Stimulated activated CD8-positive, alpha-beta memory T cell treated with anti-CD3 and anti-CD28 coated beads, Interleukin-4, amount 100 ng/mL, for 24 hours (primary cell): ENCODE measurements at regions not wholly inside any gene's neighbourhood (a gene's known extent, or its start where the extent isn't known, plus 50 kb on each side); places are given as distances from the start of the nearest gene placed in this dataset.

Experiments
- DNase-seq: peaks from one replicate; pipeline ENCODE4 v3.0.0-alpha.2; 2020; ENCODE audit warnings: low read depth

- no peak for DNase-seq
Measured at GRCh38 chr4:54988655-54989054, 136.7 kb downstream of the KDR start.

DNA sequence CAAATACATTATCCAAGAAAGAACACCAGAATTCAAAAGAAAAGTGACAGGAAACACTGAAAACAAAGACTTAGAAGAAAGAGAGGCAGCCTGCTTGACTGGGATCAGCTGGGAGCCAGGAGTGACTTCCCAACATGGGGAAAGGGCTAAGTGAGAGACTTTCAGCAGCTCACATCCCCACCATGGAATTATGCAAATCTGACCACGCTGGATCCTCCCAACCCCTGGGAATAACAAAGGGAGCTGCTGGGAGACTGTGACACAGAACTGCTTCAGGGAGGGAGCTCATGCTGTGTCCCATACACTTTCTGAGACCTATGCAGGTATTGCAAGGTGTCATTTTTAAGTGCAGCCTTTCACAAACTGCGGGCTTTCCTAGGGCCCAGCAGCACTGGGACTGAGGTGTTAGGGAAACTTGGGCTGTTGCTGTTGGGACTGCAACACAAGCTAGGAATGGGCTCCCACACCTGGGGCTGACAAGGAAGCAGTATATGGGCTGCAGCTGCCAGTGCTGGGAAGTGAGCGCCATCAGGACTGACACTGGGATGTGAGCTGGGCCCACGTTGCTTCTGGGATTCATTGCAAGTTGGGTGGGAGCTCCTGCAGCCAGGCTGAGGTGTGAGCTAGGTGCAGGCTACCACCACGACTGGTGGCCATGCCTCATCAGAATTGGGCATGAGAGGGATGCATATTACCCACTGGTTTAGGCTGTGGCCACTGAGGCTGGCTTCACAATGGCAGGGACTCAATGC, 139.1 kb downstream of the KDR start:
- DNase-seq, result no peak

- DNase-seq, result no peak
Measured at GRCh38 chr4:54976682-54977081, 148.7 kb downstream of the KDR start.

- no peak for DNase-seq
Measured at GRCh38 chr4:54976031-54976430, 149.4 kb downstream of the KDR start.

DNA sequence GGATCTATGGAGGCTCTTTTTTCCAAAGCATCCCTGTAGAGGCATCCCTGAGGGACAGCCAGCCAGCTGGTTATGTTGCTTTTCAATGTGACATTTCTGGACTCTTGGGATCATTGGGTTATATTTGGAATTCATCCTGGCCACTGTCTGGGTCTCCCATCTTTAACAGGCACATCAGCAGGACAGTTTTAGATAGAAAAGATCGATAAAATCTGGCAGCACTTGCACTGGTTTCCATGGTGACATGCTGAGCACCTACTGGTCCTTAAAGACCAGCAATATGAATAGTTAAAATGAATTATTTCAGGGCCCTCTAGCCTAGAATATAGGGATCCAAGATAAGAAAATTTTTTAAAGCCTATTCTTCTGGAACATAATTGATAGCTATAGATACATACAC, 151.6 kb downstream of the KDR start:
- DNase-seq, result no peak

GRCh38 chr4:54971474-54971950, 153.9 kb downstream of the KDR start:
- no peak for DNase-seq

DNA sequence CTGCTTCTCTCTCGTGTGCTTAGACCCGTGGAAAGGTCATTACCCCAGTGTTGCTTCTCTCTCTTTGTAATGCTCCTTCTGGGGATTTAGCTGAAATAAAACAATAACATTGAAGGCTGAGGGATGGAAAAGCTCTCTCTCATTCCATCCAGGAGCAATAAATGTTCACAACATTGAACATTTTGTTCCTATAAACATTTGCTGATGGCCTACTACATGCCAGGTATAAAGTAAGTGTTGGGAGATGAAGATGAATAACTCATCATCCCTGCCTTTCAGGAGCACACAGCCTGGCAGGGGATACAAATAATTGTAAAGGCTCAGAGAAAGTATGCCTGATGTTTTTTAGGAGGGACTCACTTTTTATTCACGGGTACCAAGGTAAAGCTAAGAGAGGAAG, 158.1 kb downstream of the KDR start:
- DNase-seq, result no peak

GRCh38 chr4:54961357-54961975, 163.9 kb downstream of the KDR start:
- DNase-seq, result no peak

GRCh38 chr4:54959651-54960116, 165.7 kb downstream of the KDR start:
- no peak for DNase-seq

DNA sequence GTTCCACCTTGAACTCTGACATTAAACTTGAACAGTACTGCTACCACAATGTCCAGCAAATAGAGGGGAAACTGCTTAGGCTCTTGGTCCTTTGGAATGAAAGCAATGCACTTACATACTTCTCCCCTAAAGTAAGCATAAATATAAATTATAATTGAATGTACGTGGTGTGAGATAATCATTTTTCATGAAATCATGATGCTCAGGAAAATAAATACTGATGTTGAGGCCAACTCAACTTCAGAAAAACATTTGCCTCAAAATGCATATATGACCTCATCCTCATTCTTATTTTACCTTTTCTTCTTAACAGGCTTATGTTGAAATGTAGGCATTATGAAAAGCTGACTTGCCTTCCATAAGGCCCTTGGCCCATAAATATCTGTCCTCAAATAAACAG, 166.3 kb downstream of the KDR start:
- DNase-seq, result no peak

DNA sequence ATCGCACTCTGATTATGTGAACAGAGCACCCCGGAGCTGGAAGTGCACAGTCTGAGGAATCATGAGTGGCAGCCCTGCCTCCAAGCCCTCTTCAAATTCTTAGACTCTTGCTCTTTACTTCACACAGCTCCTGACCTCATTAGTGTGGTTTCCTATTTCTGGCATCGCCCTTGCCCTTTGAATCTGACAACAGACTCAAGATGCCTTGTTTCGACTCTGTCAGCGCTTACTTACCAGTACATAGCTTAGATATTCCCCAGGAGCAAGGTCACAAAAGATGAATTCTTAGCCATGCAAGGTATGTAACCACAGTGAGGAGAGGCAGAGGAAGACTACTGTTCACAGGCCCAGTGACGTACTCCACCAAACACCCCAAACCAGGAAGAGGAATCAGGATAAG, 167.2 kb downstream of the KDR start:
- DNase-seq, result no peak

GRCh38 chr4:54954656-54955388, 170.6 kb downstream of the KDR start:
- DNase-seq, result no peak

DNA sequence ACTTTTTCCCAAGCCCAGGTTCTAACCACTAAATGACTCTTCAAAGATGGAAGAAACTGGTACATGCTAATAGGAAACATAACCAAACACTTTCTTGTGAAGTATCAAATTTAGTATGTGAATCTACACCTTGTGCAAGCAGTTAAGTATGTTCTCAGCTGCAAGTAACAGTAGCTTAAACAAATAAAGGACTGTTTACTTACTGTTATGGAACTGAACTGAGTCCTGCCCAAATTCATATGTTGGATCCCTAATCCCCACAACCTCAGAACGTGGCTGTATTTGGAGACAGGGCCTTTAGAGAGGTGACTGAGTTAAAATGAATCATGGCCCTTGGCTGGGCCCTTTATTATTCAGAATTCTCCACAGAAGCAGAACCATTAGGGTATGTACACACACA, 178.7 kb downstream of the KDR start:
- no peak for DNase-seq

- no peak for DNase-seq
Measured at GRCh38 chr4:54945838-54946237, 179.6 kb downstream of the KDR start.

GRCh38 chr4:54942721-54943120, 182.7 kb downstream of the KDR start:
- no peak for DNase-seq

- no peak for DNase-seq
Measured at GRCh38 chr4:54941994-54942552, 183.3 kb downstream of the KDR start.

DNA sequence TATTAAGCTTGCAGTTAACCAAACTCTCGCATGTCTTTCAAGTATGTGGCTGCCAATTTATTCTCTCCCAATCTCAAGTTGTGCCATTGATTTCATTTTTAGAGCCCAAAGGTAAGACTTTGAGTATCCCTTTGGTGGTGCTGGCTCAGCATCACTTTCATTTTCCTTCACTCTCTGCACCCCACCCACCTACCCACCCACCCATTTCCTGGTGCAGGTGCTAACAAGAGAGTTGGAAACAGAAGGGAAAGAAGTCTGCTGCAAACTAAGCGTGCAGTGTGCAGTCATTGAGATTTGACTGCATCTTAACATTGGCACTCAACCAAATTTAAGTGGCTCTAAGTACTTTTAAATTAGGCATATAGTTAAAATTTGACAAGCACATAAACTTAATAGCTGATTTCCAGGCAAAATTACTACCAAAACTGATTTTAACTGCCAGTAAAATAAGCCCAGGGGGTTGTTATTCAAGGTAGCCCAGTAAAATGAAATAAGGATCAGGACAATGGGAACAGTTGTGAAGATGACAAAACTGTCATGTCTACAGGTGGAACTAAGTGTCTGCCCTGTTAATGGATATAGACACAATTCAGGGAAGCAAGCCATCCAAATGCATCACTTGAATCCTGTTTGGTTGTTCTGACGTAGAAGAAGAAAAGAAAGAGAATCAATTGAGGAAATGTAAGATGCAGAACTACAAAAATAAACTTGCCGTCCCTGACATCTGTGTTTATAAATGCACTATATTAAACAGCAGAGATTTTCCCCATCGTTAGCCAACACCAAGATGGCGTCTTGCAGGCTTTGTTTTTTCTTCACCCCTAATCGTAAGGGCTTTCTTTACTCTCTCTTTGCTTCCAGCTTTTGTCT, 184.2 kb downstream of the KDR start:
- peak; percentile 25 for DNase-seq

GRCh38 chr4:54937501-54937900, 187.9 kb downstream of the KDR start:
- DNase-seq, result no peak

DNA sequence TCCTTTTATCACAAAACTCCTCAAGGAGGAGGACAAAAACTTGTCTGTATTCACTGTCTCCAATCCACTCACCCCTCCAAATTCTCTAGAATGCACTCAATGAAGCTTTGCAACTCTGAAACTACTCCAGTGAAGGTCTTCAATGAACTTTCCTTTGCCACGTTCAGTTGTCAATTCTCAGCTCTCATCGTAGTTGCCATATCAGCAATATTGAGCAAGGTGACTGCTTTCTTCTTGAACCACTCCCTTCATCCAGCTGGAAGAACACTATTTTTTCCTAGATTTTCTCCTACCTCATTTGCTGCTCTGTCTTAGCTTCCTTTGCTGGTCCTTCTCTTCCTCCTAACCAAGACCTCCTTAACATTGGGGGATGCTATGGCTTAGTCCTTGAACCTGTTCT, 191.8 kb downstream of the KDR start:
- no peak for DNase-seq

GRCh38 chr4:54930226-54930625, 195.2 kb downstream of the KDR start:
- no peak for DNase-seq

DNA sequence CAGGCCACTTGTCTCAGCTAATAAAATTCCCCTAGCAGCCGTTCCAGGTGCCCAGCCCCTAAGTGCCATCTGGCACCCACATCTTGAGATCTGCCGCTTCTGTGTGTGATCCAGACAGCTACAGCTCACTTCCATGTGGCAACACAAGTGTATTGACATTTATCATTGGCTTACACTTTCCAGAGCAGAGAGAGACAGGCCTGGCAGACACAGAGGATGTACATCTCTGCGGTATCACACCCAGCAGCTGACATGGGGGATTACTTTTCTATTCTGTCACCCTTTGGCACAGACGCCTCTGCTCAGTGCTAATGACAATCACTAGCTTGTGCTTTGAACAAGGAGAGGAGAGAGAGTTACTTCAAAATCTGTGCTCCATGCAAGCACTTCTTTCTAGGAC, 195.9 kb downstream of the KDR start:
- DNase-seq, result no peak

- no peak for DNase-seq
Measured at GRCh38 chr4:54924891-54925290, 200.5 kb downstream of the KDR start.
